ENCODE measurements at regions not wholly inside any gene's neighbourhood (a gene's known extent, or its start where the extent isn't known, plus 50 kb on each side); places are given as distances from the start of the nearest gene placed in this dataset.

GRCh38 chr18:78853341-78853740 is 126.3 kb upstream of the SALL3 start:
- TF ChIP-seq CTCF (IDR thresholded peaks at IDR 0.05), result no peak
- no peak for TF ChIP-seq POLR2AphosphoS5 (IDR thresholded peaks at IDR 0.05)
- no peak for TF ChIP-seq POLR2A (IDR thresholded peaks at IDR 0.05)

Data from sigmoid colon (tissue), 4 donors.